Large intestine (tissue), 3 donors: ENCODE measurements at regions not wholly inside any gene's neighbourhood (a gene's known extent, or its start where the extent isn't known, plus 50 kb on each side); places are given as distances from the start of the nearest gene placed in this dataset.

Experiments used
- DNase-seq, 2 donors: peaks; one replicate each; pipeline versions ENCODE4 v3.0.0 to v3.0.0-alpha.2; 2013
- H3K27ac ChIP-seq: one replicate; pipeline ENCODE4 v1.5.1; 2013; ENCODE audit warnings: low read length
- H3K27me3 ChIP-seq: 2 replicates; pipeline ENCODE4 v1.6.1; 2013; ENCODE audit warnings: low read length; ENCODE audit not compliant: control insufficient read depth, insufficient read depth
- H3K36me3 ChIP-seq: 2 replicates; pipeline ENCODE4 v1.6.1; 2013; ENCODE audit warnings: low read length; ENCODE audit not compliant: control insufficient read depth, insufficient read depth
- H3K4me1 ChIP-seq: one replicate; pipeline ENCODE4 v1.6.1; 2013; ENCODE audit warnings: low read length; ENCODE audit not compliant: control insufficient read depth, insufficient read depth
- H3K4me3 ChIP-seq: one replicate; pipeline ENCODE4 v1.5.1; 2013; ENCODE audit warnings: low read length
- H3K9me3 ChIP-seq: one replicate; pipeline ENCODE4 v1.6.1; 2013; ENCODE audit warnings: mild to moderate bottlenecking, low read depth, low read length, moderate library complexity; ENCODE audit not compliant: control insufficient read depth
- WGBS: methylation state at CpG from one replicate; pipeline ENCODE4 v1.1.5; 2013; ENCODE audit warnings: low lambda C conversion rate; ENCODE audit not compliant: insufficient coverage; 5-methylcytosine and 5-hydroxymethylcytosine counted together

- WGBS, result no CpG with 5 or more reads among the region's 14 CpGs
- Histone ChIP-seq H3K9me3 (peaks cover 7% of the 10 kb centered on the region), H3K4me1 (no peaks in the 10 kb centered on the region), H3K27me3 (no peaks in the 10 kb centered on the region), H3K36me3 (no peaks in the 10 kb centered on the region), H3K4me3 (no peak overlapping the region), H3K27ac (no peak overlapping the region)
- no peak for DNase-seq
These were observed 694.6 kb downstream of the TBC1D22A start for GRCh38 chr22:47457021-47457420.

- DNase-seq, result no peak
- H3K36me3 ChIP-seq, result no peaks in the 10 kb centered on the region
- no CpG with 5 or more reads among the region's 11 CpGs for WGBS
- no peak overlapping the region for H3K27ac ChIP-seq
- H3K4me1 ChIP-seq, result no peaks in the 10 kb centered on the region
- H3K9me3 ChIP-seq, result peaks cover 7% of the 10 kb centered on the region
- no peaks in the 10 kb centered on the region for H3K27me3 ChIP-seq
- H3K4me3 ChIP-seq, result no peak overlapping the region
These were observed 693.6 kb downstream of the TBC1D22A start for GRCh38 chr22:47456031-47456430.

- no peaks in the 10 kb centered on the region for H3K4me1 ChIP-seq
- H3K27ac ChIP-seq, result no peak overlapping the region
- peaks cover 7% of the 10 kb centered on the region for H3K9me3 ChIP-seq
- no peak for DNase-seq
- H3K36me3 ChIP-seq, result no peaks in the 10 kb centered on the region
- H3K27me3 ChIP-seq, result no peaks in the 10 kb centered on the region
- H3K4me3 ChIP-seq, result no peak overlapping the region
- WGBS, result no CpG with 5 or more reads among the region's 6 CpGs
These were observed 690.6 kb downstream of the TBC1D22A start for GRCh38 chr22:47453049-47453448.

GRCh38 chr22:47452184-47452583, 689.7 kb downstream of the TBC1D22A start:
- H3K9me3 ChIP-seq, result peaks cover 4% of the 10 kb centered on the region
- WGBS, result no CpG with 5 or more reads among the region's 2 CpGs
- no peak for DNase-seq

GRCh38 chr22:47450876-47451475, 688.5 kb downstream of the TBC1D22A start:
- no peak overlapping the region for H3K27ac ChIP-seq
- no peaks in the 10 kb centered on the region for H3K36me3 ChIP-seq
- H3K4me1 ChIP-seq, result no peaks in the 10 kb centered on the region
- no peaks in the 10 kb centered on the region for H3K27me3 ChIP-seq
- DNase-seq, result no peak
- H3K4me3 ChIP-seq, result no peak overlapping the region
- no CpG with 5 or more reads among the region's 9 CpGs for WGBS
- H3K9me3 ChIP-seq, result no peaks in the 10 kb centered on the region

More at GRCh38 chr22:47452184-47452583, 689.7 kb downstream of the TBC1D22A start:
- H3K4me1 ChIP-seq, result no peaks in the 10 kb centered on the region
- H3K36me3 ChIP-seq, result no peaks in the 10 kb centered on the region
- no peak overlapping the region for H3K4me3 ChIP-seq
- no peak overlapping the region for H3K27ac ChIP-seq
- H3K27me3 ChIP-seq, result no peaks in the 10 kb centered on the region

- WGBS, result no CpG with 5 or more reads among the region's 12 CpGs
- no peaks in the 10 kb centered on the region for H3K4me1 ChIP-seq
These were observed 687.2 kb downstream of the TBC1D22A start for GRCh38 chr22:47449508-47450270.

GRCh38 chr22:47448231-47449223, 686.1 kb downstream of the TBC1D22A start:
- Histone ChIP-seq H3K9me3 (peaks cover 4% of the 10 kb centered on the region), H3K27me3 (no peaks in the 10 kb centered on the region), H3K27ac (no peak overlapping the region), H3K4me1 (no peaks in the 10 kb centered on the region), H3K4me3 (no peak overlapping the region), H3K36me3 (no peaks in the 10 kb centered on the region)
- WGBS, result no CpG with 5 or more reads among the region's 19 CpGs
- no peak for DNase-seq

More at GRCh38 chr22:47449508-47450270, 687.2 kb downstream of the TBC1D22A start:
- Histone ChIP-seq H3K27ac (no peak overlapping the region), H3K4me3 (no peak overlapping the region), H3K36me3 (no peaks in the 10 kb centered on the region), H3K9me3 (peaks cover under 1% of the 10 kb centered on the region), H3K27me3 (no peaks in the 10 kb centered on the region)
- DNase-seq, result no peak

GRCh38 chr22:47446821-47447810, 684.7 kb downstream of the TBC1D22A start:
- no peak for DNase-seq
- 92% methylated on average over 4 of the region's 28 CpGs for WGBS
- Histone ChIP-seq H3K27me3 (no peaks in the 10 kb centered on the region), H3K36me3 (no peaks in the 10 kb centered on the region), H3K27ac (no peak overlapping the region), H3K4me3 (no peak overlapping the region), H3K9me3 (peaks cover 4% of the 10 kb centered on the region), H3K4me1 (no peaks in the 10 kb centered on the region)

- Histone ChIP-seq H3K4me3 (no peak overlapping the region), H3K4me1 (no peaks in the 10 kb centered on the region), H3K36me3 (no peaks in the 10 kb centered on the region), H3K9me3 (peaks cover 4% of the 10 kb centered on the region), H3K27me3 (no peaks in the 10 kb centered on the region), H3K27ac (no peak overlapping the region)
- WGBS, result no CpG with 5 or more reads among the region's 8 CpGs
- DNase-seq, result no peak
These were observed 683.9 kb downstream of the TBC1D22A start for GRCh38 chr22:47446331-47446730.
